Endodermal cell (in vitro differentiated cells): ENCODE measurements at regions not wholly inside any gene's neighbourhood (a gene's known extent, or its start where the extent isn't known, plus 50 kb on each side); places are given as distances from the start of the nearest gene placed in this dataset.

Experiments used
- DNase-seq: peaks from one replicate; pipeline ENCODE4 v3.0.0-alpha.2; 2017
- H3K27ac ChIP-seq: 2 replicates; pipeline ENCODE4 v1.5.1; 2013; ENCODE audit warnings: mild to moderate bottlenecking, low read depth, low read length, moderate library complexity
- H3K27me3 ChIP-seq: 2 replicates; pipeline ENCODE4 v1.6.1; 2013; ENCODE audit warnings: mild to moderate bottlenecking, low read length, moderate library complexity; ENCODE audit not compliant: insufficient read depth, control insufficient read depth, poor library complexity, severe bottlenecking
- H3K36me3 ChIP-seq: 2 replicates; pipeline ENCODE4 v1.7.0; 2013; ENCODE audit warnings: mild to moderate bottlenecking, low read length, moderate library complexity; ENCODE audit not compliant: control insufficient read depth, insufficient read depth
- H3K4me1 ChIP-seq: one replicate; pipeline ENCODE4 v1.7.0; 2013; ENCODE audit warnings: low read length; ENCODE audit not compliant: control insufficient read depth, insufficient read depth
- H3K4me3 ChIP-seq: 2 replicates; pipeline ENCODE4 v1.5.1; 2013; ENCODE audit warnings: mild to moderate bottlenecking, low read length, moderate library complexity
- H3K9ac ChIP-seq: 2 replicates; pipeline ENCODE4 v1.6.1; 2013; ENCODE audit warnings: mild to moderate bottlenecking, low read length, moderate library complexity; ENCODE audit not compliant: poor library complexity, severe bottlenecking; ENCODE audit errors: extremely low read depth
- H3K9me3 ChIP-seq: 2 replicates; pipeline ENCODE4 v1.6.1; 2013; ENCODE audit warnings: mild to moderate bottlenecking, low read length, moderate library complexity; ENCODE audit not compliant: control insufficient read depth
- H3K27ac Mint-ChIP-seq: 2 replicates; pipeline ENCODE4 v1.8.0; 2020; ENCODE audit warnings: mixed read lengths
- H3K27me3 Mint-ChIP-seq: 2 replicates; pipeline ENCODE4 v1.8.0; 2021; ENCODE audit warnings: mild to moderate bottlenecking, mixed read lengths; ENCODE audit not compliant: insufficient read depth
- H3K36me3 Mint-ChIP-seq: 2 replicates; pipeline ENCODE4 v1.8.0; 2020; ENCODE audit warnings: low read depth, mixed read lengths
- H3K4me1 Mint-ChIP-seq: 2 replicates; pipeline ENCODE4 v1.8.0; 2020; ENCODE audit warnings: mixed read lengths
- H3K4me3 Mint-ChIP-seq: 2 replicates; pipeline ENCODE4 v1.8.0; 2020; ENCODE audit warnings: mild to moderate bottlenecking, moderate library complexity, mixed read lengths
- H3K9me3 Mint-ChIP-seq: 2 replicates; pipeline ENCODE4 v1.8.0; 2020; ENCODE audit warnings: mild to moderate bottlenecking, mixed read lengths
- CTCF ChIP-seq: fragments of 200-600 bp; sonication (generic); conservative IDR thresholded peaks from 2 replicates; pipeline ENCODE4 v1.5.0; 2021; ENCODE audit warnings: antibody characterized with exemption, mild to moderate bottlenecking
- WGBS, 2 experiments: methylation state at CpG; one replicate each; pipeline versions ENCODE4 v1.1.5 to v1.1.7; 2013; ENCODE audit warnings: missing lambda C conversion rate in 2 of 2, mixed read lengths in 1 of 2; ENCODE audit not compliant: insufficient coverage in 1 of 2, insufficient read length in 1 of 2; 5-methylcytosine and 5-hydroxymethylcytosine counted together

- peaks cover 10% of the 10 kb centered on the region for H3K9me3 ChIP-seq
- Mint-ChIP-seq H3K4me1 (peaks cover 7% of the 10 kb centered on the region), H3K27ac (no peak overlapping the region), H3K4me3 (no peak overlapping the region), H3K9me3 (peaks cover 10% of the 10 kb centered on the region), H3K27me3 (peaks cover 2% of the 10 kb centered on the region), H3K36me3 (no peaks in the 10 kb centered on the region)
- no peaks in the 10 kb centered on the region for H3K36me3 ChIP-seq
- H3K9ac ChIP-seq, result no peak overlapping the region
- H3K27me3 ChIP-seq, result peaks cover 8% of the 10 kb centered on the region
- H3K4me3 ChIP-seq, result no peak overlapping the region
- no peaks in the 10 kb centered on the region for H3K4me1 ChIP-seq
- no peak for TF ChIP-seq CTCF
- 87 to 88% methylated on average over 2 of the region's 2 CpGs for WGBS, 2 experiments
- no peak for DNase-seq
- no peak overlapping the region for H3K27ac ChIP-seq
Observed at GRCh38 chr12:116650062-116650461, 87.8 kb downstream of the SPRING1 start.

GRCh38 chr12:116647813-116648212 lies 88.6 kb downstream of the MAP1LC3B2 start:
- no peak overlapping the region for H3K27ac ChIP-seq
- H3K27ac Mint-ChIP-seq, result no peak overlapping the region
- WGBS, 2 experiments, result 82 to 90% methylated on average over 3 to 4 of the region's 4 CpGs

GRCh38 chr12:116646901-116647300 lies 87.7 kb downstream of the MAP1LC3B2 start:
- no peak overlapping the region for H3K27ac Mint-ChIP-seq
- no peak for TF ChIP-seq CTCF
- no peaks in the 10 kb centered on the region for H3K36me3 Mint-ChIP-seq
- H3K9ac ChIP-seq, result no peak overlapping the region
- no peak overlapping the region for H3K4me3 Mint-ChIP-seq
- H3K36me3 ChIP-seq, result no peaks in the 10 kb centered on the region
- no peak overlapping the region for H3K4me3 ChIP-seq
- peaks cover 5% of the 10 kb centered on the region for H3K9me3 Mint-ChIP-seq
- H3K27ac ChIP-seq, result no peak overlapping the region
- H3K27me3 ChIP-seq, result peaks cover 8% of the 10 kb centered on the region
- no peak for DNase-seq
- no peaks in the 10 kb centered on the region for H3K4me1 ChIP-seq
- peaks cover 7% of the 10 kb centered on the region for H3K4me1 Mint-ChIP-seq
- H3K27me3 Mint-ChIP-seq, result peaks cover 2% of the 10 kb centered on the region
- H3K9me3 ChIP-seq, result peaks cover 6% of the 10 kb centered on the region

More at GRCh38 chr12:116647813-116648212, 88.6 kb downstream of the MAP1LC3B2 start:
- Mint-ChIP-seq H3K27me3 (peaks cover 2% of the 10 kb centered on the region), H3K4me1 (peaks cover 7% of the 10 kb centered on the region), H3K36me3 (no peaks in the 10 kb centered on the region), H3K4me3 (no peak overlapping the region), H3K9me3 (peaks cover 9% of the 10 kb centered on the region)
- TF ChIP-seq CTCF, result no peak
- H3K4me1 ChIP-seq, result no peaks in the 10 kb centered on the region
- no peak overlapping the region for H3K9ac ChIP-seq
- H3K4me3 ChIP-seq, result no peak overlapping the region
- peaks cover 8% of the 10 kb centered on the region for H3K27me3 ChIP-seq
- no peaks in the 10 kb centered on the region for H3K36me3 ChIP-seq
- H3K9me3 ChIP-seq, result peaks cover 8% of the 10 kb centered on the region
- DNase-seq, result no peak
